Skin epidermis (tissue), 12 donors: ENCODE measurements at regions not wholly inside any gene's neighbourhood (a gene's known extent, or its start where the extent isn't known, plus 50 kb on each side); places are given as distances from the start of the nearest gene placed in this dataset.
"Not testable (repeated sequence)": the region's sequence is repeated elsewhere in the genome, so short reads cannot be mapped to it uniquely, and the experiment has no call there.

Experiments used
- H3K27ac ChIP-seq, 21 experiments: fragments of 200-600 bp; sonication (generic) in 11 of 21; one replicate each; pipeline ENCODE4 v1.5.0; 2020; ENCODE audit warnings: mild to moderate bottlenecking in 3 of 21, inconsistent platforms in 2 of 21, moderate library complexity in 2 of 21
- H3K4me3 ChIP-seq, 7 experiments: fragments of 200-600 bp; sonication (generic) in 2 of 7; one replicate each; pipeline ENCODE4 v1.5.0; 2020; ENCODE audit warnings: inconsistent platforms in 2 of 7, mild to moderate bottlenecking in 2 of 7, moderate library complexity in 1 of 7

DNA sequence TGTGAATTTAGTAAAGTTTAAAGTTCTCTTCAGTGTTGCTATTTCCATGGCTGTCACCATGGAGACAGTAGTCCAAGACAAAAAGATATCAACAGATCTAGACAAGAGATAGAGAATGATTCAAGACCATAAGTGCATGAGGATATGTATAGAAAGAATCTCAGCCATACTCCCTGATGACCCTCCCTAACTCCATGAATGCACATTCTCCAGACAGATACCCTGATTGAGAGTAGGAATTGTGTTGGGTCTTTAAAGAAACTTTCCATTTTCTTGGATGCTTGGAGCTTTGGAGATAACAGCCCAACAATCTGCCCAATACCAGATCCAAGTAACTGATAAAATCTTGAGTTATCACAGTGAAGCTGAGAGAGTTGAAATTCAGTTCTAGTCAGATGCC is 1601.2 kb upstream of the CELF4 start:
- no peak overlapping the region for H3K27ac ChIP-seq

DNA sequence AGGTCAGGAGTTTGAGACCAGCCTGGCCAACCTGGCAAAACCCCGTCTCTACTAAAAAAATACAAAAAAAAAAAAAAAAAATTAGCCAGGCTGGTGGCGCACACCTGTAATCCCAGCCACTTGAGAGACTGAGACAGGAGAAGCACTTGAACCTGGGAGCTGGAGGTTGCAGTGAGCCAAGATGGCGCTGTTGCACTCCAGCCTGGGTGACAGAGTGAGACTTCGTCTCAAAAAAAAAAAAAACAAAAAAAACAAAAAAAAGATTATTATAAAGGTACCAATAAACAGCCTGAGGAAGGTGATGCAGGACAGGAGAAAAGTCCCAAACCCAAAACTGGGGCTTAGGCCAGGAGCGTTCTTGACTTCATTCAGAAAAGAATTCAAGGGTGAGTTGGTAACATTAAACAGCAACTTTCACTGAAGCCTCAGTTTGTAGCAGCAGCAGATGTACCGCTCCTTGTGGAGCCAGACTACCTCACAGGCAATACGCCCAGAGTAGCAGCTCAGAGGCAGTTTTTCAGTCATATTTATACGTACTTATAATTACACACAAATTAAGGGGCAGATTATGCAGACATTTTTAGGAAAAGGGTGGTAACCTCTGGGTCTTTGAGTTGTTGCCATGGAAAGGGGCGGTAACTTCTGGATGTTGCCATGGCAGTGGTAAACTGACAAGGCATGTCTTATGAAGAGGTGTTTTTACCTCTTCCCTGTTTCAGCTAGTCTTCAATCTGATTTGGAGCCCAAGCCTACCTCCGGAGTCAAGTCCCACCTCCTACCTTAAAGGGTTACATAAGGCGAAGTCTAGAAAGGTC is 1596.6 kb upstream of the CELF4 start:
- H3K4me3 ChIP-seq = no peak overlapping the region
- no peak overlapping the region for H3K27ac ChIP-seq

More for the DNA sequence above, 1601.2 kb upstream of the CELF4 start:
- no peak overlapping the region for H3K4me3 ChIP-seq

DNA sequence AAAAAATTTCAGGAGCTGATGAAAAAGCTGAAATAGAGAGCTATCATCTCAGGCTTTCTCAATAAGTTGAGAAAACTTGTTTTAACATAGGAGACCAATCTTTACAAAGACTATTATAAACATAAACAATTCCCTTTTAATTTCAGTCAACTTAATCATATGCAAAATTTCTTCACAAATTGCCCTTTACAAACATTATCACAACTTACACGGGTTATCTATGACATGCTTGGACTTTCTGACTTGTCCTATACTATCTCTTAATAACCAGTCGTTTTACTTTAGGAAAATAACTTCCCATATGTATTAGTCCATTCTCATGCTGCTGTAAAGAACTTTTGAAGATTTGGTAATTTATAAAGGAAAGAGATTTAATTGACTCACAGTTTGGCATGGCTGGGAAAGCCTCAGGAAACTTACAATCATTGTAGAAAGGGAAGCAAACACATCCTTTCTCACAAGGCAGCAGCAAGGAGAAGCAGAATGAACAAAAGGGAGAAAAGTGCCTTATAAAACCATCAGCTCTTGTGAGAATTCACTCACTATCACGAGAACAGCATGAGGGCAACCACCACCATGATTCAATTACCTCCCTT is 1583.7 kb upstream of the CELF4 start:
- Histone ChIP-seq H3K27ac (no peak overlapping the region), H3K4me3 (no peak overlapping the region)

DNA sequence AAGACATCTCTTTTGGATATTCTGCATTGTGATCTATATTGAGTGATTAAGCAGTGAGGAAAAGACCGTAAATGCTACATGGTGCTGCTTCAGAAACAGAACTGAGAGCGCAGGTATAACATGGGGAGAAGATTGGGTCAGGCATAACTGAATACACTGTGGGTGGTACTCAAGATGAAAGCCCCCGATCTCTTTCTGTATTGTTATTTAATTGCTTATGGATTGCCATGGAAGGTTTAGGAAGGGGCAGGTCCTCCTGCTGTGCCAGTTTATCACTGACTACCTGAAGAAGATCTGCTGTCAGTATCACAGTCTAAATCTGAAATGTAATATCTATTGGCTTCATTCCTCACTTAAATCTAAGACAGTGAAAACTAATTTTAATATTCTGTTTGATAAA is 1568.7 kb upstream of the CELF4 start:
- Histone ChIP-seq H3K27ac (no peak overlapping the region), H3K4me3 (no peak overlapping the region)

DNA sequence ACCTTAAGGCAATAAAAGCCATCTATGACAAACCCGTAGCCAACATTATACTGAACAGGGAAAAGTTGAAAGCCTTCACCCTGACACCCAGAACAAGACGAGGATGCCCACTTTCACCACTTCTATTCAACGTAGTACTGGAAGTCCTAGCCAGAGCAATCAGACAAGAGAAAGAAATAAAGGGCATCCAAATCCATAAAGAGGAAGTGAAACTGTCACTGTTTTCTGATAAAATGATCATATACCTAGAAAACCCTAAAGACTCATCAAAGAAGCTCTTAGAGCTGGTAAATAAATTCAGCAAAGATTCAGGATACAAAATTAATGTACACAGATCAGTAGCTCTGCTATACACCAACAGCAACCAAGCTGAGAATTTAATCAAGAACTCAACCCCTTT is 1561.9 kb upstream of the CELF4 start:
- not testable (repeated sequence) for H3K27ac ChIP-seq, H3K4me3 ChIP-seq

DNA sequence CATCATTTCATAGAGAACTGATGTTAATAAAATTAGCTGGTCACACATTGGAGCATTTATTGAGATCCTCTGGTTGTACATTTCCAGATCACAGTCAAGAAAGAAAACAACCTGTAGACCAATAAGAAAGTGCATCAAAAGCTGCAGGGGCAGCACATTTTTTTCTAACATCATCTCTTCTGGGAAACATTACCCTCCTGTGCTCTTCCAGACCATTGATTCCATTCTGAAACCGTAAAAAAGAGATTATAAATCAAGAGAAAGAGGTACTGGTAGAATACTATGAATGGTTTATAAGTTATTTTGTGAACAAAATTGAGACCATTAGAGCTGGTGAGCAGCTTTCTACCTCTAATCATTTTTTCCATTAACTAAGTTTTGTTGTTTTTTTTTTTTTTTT is 1548.2 kb upstream of the CELF4 start:
- no peak overlapping the region for H3K4me3 ChIP-seq

DNA sequence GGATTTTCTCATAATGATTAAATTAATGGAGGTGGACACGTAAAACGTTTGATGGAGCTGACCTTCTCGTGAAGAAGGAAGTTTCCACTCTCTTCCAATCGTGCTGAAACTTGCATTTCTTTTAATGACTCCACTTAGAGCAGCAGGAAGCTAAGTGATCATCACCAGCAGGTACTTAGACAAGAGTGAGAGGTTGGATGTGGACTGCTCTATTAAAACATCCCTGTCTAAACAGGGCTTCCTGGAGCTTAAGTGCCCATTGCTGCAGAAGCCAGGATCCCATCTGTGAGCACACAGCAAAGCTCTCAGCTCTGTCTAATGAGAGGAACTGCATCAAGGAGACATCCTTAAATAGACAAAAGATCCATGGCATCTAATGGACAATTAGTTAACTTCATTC is 1539.5 kb upstream of the CELF4 start:
- H3K4me3 ChIP-seq = no peak overlapping the region
- no peak overlapping the region for H3K27ac ChIP-seq

More for the DNA sequence above, 1548.2 kb upstream of the CELF4 start:
- H3K27ac ChIP-seq = no peak overlapping the region

DNA sequence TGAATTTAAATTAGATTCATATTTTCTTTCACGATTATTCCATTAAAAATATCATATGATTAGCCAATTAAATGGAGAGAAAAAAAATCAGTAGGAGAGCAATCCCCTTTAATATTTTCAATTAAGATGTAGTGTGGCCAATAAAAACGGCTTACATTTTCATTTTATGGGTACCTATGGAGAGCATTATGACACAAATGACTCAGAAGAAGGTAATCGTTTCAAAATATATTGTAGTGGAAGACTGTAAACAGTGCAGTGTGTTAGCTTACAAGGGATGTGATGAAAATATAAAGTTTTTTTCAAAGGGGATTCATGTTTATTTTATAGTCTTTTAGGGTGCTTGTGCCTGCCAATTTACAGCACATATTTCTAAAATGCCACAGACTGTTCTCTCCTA is 1507.4 kb upstream of the CELF4 start:
- H3K4me3 ChIP-seq = no peak overlapping the region
- H3K27ac ChIP-seq = no peak overlapping the region

DNA sequence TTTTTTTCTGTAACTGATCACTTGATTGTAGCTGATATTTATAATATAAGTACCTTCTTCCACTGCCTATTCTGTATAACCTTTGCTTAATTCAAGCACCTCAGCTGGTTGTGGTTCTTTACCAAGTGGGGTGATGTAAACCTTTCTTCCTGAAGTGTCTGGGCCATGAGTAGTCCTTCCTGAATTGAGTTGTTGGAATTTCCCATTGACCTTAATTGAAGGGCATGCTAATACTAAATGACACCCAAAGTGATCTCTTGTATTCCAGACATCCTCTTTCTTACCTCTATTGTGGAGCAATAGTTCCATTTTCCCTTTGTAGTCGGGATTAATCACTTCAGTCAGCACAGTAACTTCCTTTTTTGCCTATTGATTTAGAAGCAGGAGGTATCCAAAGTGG is 1496.8 kb upstream of the CELF4 start:
- no peak overlapping the region for H3K27ac ChIP-seq
- no peak overlapping the region for H3K4me3 ChIP-seq

DNA sequence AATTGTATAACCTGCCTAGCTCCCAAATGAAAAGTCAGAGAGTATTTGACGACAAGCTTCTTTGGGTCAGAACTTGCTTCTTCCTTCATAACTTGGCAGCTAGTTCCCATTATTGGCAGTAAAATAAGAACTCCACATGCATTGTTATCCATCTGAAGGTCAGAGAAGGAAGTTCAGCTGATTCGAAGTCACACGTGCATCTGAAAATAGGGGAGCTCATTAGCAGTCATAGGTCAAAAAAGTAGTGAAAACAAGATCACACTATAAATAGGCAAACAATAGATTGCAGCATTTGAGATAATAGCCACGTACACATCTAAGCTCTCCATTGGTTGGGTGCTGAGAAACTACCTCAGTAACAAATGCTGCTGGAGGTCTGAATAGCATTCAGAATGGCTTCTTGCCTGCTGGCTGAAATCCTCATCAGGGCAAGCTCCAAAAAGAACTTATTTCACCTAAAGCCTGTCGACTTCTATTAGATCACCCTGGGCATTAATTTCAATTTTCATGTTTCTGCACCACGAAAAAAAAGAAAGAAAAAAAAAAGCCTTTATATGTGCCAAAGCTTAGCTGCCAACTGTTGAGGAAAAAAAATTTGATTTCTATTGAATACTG is 1492.9 kb upstream of the CELF4 start:
- no peak overlapping the region for H3K27ac ChIP-seq
- no peak overlapping the region for H3K4me3 ChIP-seq

DNA sequence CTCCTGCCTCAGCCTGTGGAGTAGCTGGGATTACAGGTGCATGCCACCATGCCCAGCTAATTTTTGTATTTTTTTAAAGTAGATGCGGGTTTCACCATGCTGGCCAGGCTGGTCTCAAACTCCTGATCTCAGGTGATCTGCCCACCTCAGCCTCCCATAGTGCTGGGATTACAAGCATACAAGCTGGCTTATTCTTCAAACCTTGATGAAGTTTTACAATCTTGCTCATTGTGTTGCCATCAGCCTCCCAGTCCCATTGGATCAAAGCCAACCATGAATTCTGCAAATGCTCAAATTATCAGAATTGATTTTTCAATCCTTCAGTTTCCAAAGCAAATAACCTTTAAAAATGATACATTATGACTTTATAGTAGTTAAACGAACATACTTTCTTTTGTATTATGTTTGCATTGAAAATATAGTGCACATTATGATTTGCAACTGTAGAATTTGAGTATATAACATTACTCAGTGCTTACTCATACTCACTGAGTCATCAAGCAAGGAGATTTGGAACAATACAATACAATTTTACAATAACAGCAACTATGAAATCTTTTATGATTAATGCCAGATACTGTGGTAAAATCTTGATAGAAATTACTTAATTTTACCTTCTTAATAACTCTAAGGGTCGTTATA is 1491.9 kb upstream of the CELF4 start:
- Histone ChIP-seq H3K4me3 (no peak overlapping the region), H3K27ac (no peak overlapping the region)

DNA sequence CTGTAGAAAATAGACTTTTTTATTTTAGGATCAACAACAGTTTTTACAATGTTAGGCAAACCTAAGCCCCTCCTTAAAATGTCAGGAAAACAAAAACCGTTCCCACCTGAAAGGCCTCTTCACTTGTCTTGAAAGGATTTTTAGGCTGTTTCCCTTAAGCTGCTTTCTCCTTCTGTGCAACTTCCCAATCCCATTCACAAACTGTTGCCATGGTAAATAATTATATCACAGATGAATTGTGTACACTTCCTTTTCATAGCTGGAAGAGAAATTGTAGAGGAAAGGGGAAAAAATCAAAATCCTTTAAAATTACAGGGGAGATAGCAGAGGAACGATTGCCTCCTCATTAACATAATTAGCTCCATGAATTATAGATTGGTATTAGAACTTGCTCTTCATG is 1488.0 kb upstream of the CELF4 start:
- no peak overlapping the region for H3K4me3 ChIP-seq
- no peak overlapping the region for H3K27ac ChIP-seq

DNA sequence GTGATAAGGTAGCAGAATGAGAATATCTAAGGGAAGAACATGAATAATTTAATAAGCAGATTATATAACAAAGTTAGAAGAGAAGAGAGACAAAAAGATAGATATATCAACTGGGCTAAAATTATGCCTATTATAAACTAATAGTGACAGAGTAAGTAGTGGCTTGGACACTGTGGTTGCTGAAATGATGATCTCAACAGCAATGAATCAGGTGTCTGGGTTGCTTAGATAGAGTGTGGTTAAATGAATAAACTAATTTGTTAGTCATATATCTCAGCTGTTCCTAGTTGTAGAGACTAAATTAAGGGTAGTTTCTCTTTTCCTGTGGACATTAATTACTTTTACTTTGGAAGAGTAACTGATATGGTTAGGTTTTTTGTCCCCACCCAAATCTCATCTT is 1485.4 kb upstream of the CELF4 start:
- no peak overlapping the region for H3K27ac ChIP-seq
- no peak overlapping the region for H3K4me3 ChIP-seq

DNA sequence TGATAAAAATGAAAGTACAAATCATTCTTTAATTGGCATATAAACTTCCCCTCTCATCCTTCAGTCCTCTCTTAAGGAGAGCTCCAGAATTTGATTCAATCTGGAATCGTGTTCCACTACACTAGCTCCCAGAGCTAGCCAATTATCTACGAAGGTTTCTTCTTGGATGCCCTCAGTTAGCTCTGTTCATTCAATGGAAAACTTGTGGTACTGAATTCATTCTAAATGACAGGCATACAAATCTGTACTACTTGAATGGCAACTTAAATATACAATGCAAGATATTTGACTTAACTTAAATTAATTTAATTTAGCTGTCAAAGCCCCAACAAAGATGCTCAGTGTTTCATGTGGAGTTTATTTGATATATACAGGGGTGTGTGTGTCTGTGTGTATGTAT is 1474.2 kb upstream of the CELF4 start:
- no peak overlapping the region for H3K4me3 ChIP-seq
- no peak overlapping the region for H3K27ac ChIP-seq

DNA sequence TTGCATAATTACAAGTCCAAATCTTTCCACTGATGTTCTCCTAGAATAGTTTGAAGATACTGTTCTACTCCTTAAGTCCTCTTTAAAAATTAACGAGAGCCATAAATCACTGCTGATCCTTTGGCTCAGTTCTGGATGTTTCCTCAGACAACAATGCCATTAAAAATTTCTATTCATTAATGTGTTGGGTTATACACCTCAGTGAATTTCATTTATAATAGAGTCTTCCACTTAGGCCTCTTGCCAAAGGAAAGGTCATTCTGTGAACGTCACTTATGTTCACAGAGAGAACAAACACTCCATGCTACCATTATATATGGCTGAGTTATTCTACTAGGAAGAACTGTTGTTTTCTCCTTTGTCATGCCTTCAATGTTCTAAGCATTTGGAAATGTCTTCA is 1472.3 kb upstream of the CELF4 start:
- no peak overlapping the region for H3K27ac ChIP-seq
- H3K4me3 ChIP-seq = no peak overlapping the region

DNA sequence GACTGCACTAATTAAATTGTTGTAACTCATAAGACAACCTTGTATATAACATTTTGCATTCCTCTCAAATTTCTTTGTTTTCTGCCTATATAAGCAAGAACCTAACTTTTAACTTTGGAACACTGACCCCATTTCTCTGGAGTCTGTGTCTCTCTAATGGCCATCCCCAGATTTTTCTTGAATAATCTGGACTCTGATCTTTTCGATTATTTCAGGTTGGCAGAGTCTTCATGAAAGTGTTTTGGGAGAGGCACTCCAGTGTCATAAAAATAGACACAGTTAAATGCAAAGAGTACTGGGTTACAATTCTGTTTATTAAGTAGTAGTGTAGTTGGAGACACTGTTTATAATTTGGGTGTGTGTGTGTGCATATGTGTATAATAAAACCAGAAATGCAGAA is 1467.7 kb upstream of the CELF4 start:
- H3K4me3 ChIP-seq = no peak overlapping the region
- H3K27ac ChIP-seq = no peak overlapping the region

DNA sequence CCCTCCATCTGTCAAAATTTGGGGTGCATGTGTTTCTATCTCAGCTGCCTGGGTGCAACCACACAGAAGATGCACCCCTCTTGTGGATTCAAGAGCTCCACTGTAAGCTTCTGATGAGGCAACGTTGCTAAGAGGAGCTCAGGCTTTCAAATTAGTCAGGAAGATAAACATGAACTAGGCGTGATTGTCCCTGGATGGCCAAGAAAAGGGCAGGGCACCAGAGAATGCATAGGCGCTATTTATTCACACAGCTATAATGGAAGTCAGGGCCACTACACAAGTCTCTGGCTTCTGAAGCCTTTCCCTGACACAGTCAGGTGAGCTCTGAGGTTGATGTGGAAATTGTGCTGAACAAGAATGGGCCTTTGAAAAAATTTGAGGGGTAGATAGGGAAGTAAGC is 1466.0 kb upstream of the CELF4 start:
- no peak overlapping the region for H3K27ac ChIP-seq
- H3K4me3 ChIP-seq = no peak overlapping the region

DNA sequence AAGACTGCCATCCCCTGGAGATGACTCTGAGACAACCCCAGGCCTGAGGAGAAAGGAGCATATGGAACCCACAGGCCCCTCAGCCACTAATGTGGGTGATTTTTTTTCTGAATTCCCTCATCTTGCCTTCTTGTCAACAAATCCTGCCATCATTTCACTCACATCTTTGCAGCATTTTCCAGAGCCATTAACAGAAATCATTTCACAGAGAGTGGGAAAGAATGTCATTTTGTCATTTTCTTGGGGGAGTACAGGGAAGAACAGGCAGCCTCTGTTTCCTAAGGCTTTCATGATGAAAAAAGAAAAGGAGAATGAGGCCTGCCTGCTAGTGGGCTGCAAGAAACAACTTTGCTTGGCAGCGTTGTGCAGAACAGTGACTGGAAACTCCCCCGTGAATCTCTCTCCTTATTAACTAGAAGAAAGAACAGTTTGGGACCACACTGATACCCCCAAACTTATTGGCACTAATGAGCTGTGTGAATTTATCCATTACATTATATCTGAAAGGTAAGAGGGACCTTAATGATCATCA is 1464.6 kb upstream of the CELF4 start:
- Histone ChIP-seq H3K4me3 (no peak overlapping the region), H3K27ac (no peak overlapping the region)

DNA sequence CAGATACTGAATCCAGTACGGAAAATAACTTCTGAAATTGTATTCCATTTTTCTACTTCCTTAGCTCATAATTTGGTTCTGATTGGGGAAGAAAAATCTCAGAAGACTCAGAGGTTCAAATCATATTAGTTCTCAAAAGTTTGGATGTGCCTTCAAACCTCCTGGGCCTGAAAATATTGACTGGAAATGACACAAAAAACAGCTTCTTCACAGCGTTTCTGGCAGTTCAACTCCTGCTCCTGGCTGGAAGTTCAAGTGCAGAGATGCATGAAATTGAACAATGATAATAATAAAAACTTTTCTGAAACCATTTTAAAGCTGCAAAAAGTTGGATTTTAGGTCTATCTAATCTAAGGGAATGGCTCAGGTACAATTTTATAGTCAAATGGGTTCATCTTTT is 1459.9 kb upstream of the CELF4 start:
- no peak overlapping the region for H3K4me3 ChIP-seq
- H3K27ac ChIP-seq = no peak overlapping the region

DNA sequence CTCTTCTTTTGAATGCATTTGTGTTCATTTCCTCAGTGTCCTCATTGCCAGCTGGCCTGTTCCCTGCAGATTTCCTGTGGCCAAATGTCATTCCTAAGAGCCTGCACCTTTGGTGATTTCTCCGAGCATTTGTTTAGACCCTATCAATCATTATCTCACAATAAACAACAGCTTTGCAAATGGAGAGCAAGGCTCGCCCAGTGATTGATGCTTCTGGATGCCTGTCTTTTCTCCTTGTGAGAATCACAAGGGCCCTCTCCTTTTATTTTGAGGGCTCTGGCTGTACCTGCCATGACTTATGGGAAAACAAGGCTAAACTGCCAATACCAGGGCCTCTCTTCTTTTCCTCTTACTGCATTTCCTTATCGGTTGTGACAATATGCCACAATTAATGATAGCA is 1454.4 kb upstream of the CELF4 start:
- no peak overlapping the region for H3K27ac ChIP-seq

More for the DNA sequence above, 1454.4 kb upstream of the CELF4 start:
- no peak overlapping the region for H3K4me3 ChIP-seq
